ENCODE measurements at regions not wholly inside any gene's neighbourhood (a gene's known extent, or its start where the extent isn't known, plus 50 kb on each side); places are given as distances from the start of the nearest gene placed in this dataset.

DNA sequence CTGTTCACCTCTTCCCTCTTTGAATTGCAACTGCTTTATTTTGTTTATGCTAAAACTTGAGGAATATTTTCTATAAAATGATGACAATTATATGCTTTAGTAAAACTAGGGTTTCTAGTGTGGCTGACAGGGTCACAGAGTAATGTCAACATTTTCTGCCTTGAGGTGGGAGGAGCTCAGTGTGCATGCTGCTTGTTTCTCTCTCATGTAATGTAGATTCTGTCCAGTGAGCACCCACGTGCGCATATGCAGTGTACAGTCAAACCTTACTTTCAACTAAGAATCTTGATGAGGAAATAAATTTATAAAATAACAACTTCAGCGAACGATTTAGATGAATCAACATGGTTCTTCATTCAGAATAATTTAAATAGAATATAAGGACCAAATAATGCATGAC is 603.9 kb downstream of the PCDH17 start:
- Histone ChIP-seq H3K4me2 (ENCODE audit: low read length) (no peak overlapping the region), H3K27ac (ENCODE audit: low read length) (no peak overlapping the region), H3K36me3 (ENCODE audit: low read depth, low read length) (no peaks in the 10 kb centered on the region), H4K20me1 (ENCODE audit: low read length) (no peaks in the 10 kb centered on the region), H2AFZ (ENCODE audit: low read length) (no peak overlapping the region), H3K9ac (ENCODE audit: low read length) (no peak overlapping the region), H3K9me3 (ENCODE audit: low read length) (no peaks in the 10 kb centered on the region), H3K4me1 (ENCODE audit: insufficient read depth, low read length) (no peaks in the 10 kb centered on the region), H3K9me2 (replicated peaks; ENCODE audit: low read length) (no peaks in the 10 kb centered on the region), H3K4me3 (ENCODE audit: low read length) (no peak overlapping the region), H3F3A (ENCODE audit: low read length, unreplicated experiment) (no peaks in the 10 kb centered on the region), H3K27me3 (ENCODE audit: low read length) (no peaks in the 10 kb centered on the region), H3K79me2 (ENCODE audit: low read length) (no peaks in the 10 kb centered on the region)
- ATAC-seq (no peak), DNase-seq (no peak)
- BruUV-seq (replicated peaks), result no TSS peak
- ChIA-PET POLR2A (ENCODE audit: unreplicated experiment) (no interaction called here), CTCF (no interaction called here)
- intact Hi-C loops (cut with micrococcal nuclease), result no loop called here
- TF ChIP-seq EZH2phosphoT487 (IDR thresholded peaks at IDR 0.05; ENCODE audit: borderline replicate concordance, low read length), result no peak
- TF ChIP-seq EZH2 (IDR thresholded peaks at IDR 0.05; ENCODE audit: low read length, unreplicated experiment), result no peak
- TF ChIP-seq, protein P1, sequence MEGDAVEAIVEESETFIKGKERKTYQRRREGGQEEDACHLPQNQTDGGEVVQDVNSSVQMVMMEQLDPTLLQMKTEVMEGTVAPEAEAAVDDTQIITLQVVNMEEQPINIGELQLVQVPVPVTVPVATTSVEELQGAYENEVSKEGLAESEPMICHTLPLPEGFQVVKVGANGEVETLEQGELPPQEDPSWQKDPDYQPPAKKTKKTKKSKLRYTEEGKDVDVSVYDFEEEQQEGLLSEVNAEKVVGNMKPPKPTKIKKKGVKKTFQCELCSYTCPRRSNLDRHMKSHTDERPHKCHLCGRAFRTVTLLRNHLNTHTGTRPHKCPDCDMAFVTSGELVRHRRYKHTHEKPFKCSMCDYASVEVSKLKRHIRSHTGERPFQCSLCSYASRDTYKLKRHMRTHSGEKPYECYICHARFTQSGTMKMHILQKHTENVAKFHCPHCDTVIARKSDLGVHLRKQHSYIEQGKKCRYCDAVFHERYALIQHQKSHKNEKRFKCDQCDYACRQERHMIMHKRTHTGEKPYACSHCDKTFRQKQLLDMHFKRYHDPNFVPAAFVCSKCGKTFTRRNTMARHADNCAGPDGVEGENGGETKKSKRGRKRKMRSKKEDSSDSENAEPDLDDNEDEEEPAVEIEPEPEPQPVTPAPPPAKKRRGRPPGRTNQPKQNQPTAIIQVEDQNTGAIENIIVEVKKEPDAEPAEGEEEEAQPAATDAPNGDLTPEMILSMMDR (conservative IDR thresholded peaks at IDR 0.05; ENCODE audit: low read depth, low read length), result no peak

DNA sequence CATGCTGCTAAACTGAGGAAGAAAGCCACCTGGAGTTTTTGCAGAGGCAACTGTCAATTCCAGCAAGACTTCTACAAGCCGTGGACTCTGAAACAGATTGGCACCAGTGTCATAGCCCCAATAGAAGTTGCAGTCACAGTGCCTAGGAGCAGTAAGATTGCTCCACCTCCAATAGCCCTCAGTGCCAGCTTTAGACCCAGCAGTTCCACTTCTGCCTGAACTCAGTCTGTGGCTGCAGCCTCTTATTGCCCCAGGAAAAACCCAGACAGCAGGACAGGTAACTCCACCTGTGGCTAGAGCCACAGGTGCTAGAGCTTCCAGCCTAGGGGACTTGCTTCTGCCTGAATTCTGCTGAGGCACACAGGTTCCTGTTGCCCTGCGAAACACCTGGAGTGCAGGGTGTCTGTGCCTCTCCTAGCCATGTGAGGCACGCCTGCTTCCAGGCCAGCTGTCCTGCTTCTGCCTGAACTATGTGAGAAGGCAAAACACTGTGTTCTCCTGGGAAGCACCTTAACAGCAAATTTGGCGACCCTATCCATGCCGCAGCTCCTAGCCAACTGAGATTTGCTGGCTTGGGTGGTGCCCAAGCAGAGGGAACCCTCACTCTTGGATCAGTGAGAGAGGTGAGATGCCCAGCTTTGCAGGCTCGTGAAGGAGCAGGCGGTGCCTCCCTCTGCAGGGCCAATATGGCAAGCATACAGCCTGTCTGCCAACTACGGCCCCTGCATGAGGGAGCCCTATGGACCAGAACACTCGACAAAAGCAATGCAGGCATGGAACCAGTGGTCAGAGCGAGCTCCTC is 607.6 kb downstream of the PCDH17 start:
- no peaks in the 10 kb centered on the region for H3K27me3 ChIP-seq (ENCODE audit: low read length)
- H2AFZ ChIP-seq (ENCODE audit: low read length), result no peak overlapping the region
- H3K4me2 ChIP-seq (ENCODE audit: low read length), result no peak overlapping the region
- no peaks in the 10 kb centered on the region for H3K36me3 ChIP-seq (ENCODE audit: low read depth, low read length)
- POLR2A ChIA-PET (ENCODE audit: unreplicated experiment), result no interaction called here
- H3K27ac ChIP-seq (ENCODE audit: low read length), result no peak overlapping the region
- CTCF ChIA-PET, result no interaction called here
- no peaks in the 10 kb centered on the region for H3F3A ChIP-seq (ENCODE audit: low read length, unreplicated experiment)
- DNase-seq, result no peak
- no peaks in the 10 kb centered on the region for H3K79me2 ChIP-seq (ENCODE audit: low read length)
- no TSS peak for BruUV-seq (replicated peaks)
- H4K20me1 ChIP-seq (ENCODE audit: low read length), result no peaks in the 10 kb centered on the region
- TF ChIP-seq, protein P1 (conservative IDR thresholded peaks at IDR 0.05; ENCODE audit: low read depth, low read length), result no peak
- TF ChIP-seq EZH2 (IDR thresholded peaks at IDR 0.05; ENCODE audit: low read length, unreplicated experiment) (no peak), EZH2phosphoT487 (IDR thresholded peaks at IDR 0.05; ENCODE audit: borderline replicate concordance, low read length) (no peak)
- H3K9ac ChIP-seq (ENCODE audit: low read length), result no peak overlapping the region
- no peak overlapping the region for H3K4me3 ChIP-seq (ENCODE audit: low read length)
- H3K9me3 ChIP-seq (ENCODE audit: low read length), result no peaks in the 10 kb centered on the region
- H3K4me1 ChIP-seq (ENCODE audit: insufficient read depth, low read length), result no peaks in the 10 kb centered on the region
- no peaks in the 10 kb centered on the region for H3K9me2 ChIP-seq (replicated peaks; ENCODE audit: low read length)
- intact Hi-C loops (cut with micrococcal nuclease), result no loop called here
- no peak for ATAC-seq

DNA sequence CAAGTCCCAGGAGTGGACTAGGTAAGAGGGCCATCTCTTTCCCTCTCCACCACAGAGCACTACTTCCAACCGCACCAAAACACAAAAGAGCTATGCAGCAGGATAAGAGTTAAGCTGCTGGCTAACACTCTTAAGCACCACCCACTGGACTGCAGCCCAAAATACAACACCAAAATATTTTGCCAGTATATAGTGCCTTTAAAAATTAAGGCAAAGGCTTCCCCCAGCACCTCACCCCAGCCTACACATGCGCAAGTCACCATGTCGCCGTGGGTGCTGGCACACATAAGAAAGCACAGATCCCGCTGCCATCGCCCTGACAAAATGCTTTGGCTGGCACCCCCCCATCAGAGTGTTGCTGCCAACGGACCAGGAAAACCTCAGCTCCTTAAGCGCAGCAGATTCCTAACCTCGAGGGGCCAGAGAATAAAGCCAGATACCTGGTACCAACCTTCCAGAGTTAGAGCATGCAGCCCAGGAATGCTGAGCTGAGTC is 608.3 kb downstream of the PCDH17 start:
- no TSS peak for BruUV-seq (replicated peaks)

More for the DNA sequence above, 608.3 kb downstream of the PCDH17 start:
- no peak for ATAC-seq
- no peaks in the 10 kb centered on the region for H4K20me1 ChIP-seq (ENCODE audit: low read length)
- no peaks in the 10 kb centered on the region for H3K4me1 ChIP-seq (ENCODE audit: insufficient read depth, low read length)
- no peak overlapping the region for H3K9ac ChIP-seq (ENCODE audit: low read length)
- H3K27ac ChIP-seq (ENCODE audit: low read length), result no peak overlapping the region
- H3K4me2 ChIP-seq (ENCODE audit: low read length), result no peak overlapping the region
- no peaks in the 10 kb centered on the region for H3K36me3 ChIP-seq (ENCODE audit: low read depth, low read length)
- no peak for TF ChIP-seq EZH2phosphoT487 (IDR thresholded peaks at IDR 0.05; ENCODE audit: borderline replicate concordance, low read length)
- TF ChIP-seq, protein P1 (conservative IDR thresholded peaks at IDR 0.05; ENCODE audit: low read depth, low read length), result no peak
- no peak for TF ChIP-seq EZH2 (IDR thresholded peaks at IDR 0.05; ENCODE audit: low read length, unreplicated experiment)
- ChIA-PET CTCF (no interaction called here), POLR2A (ENCODE audit: unreplicated experiment) (no interaction called here)
- H3K27me3 ChIP-seq (ENCODE audit: low read length), result no peaks in the 10 kb centered on the region
- no peaks in the 10 kb centered on the region for H3K79me2 ChIP-seq (ENCODE audit: low read length)
- H3K4me3 ChIP-seq (ENCODE audit: low read length), result no peak overlapping the region
- intact Hi-C loops (cut with micrococcal nuclease), result no loop called here
- DNase-seq, result no peak
- no peak overlapping the region for H2AFZ ChIP-seq (ENCODE audit: low read length)
- no peaks in the 10 kb centered on the region for H3K9me2 ChIP-seq (replicated peaks; ENCODE audit: low read length)
- H3K9me3 ChIP-seq (ENCODE audit: low read length), result no peaks in the 10 kb centered on the region
- no peaks in the 10 kb centered on the region for H3F3A ChIP-seq (ENCODE audit: low read length, unreplicated experiment)
